ENCODE measurements at regions not wholly inside any gene's neighbourhood (a gene's known extent, or its start where the extent isn't known, plus 50 kb on each side); places are given as distances from the start of the nearest gene placed in this dataset.
"Not testable (repeated sequence)": the region's sequence is repeated elsewhere in the genome, so short reads cannot be mapped to it uniquely, and the experiment has no call there.

DNA sequence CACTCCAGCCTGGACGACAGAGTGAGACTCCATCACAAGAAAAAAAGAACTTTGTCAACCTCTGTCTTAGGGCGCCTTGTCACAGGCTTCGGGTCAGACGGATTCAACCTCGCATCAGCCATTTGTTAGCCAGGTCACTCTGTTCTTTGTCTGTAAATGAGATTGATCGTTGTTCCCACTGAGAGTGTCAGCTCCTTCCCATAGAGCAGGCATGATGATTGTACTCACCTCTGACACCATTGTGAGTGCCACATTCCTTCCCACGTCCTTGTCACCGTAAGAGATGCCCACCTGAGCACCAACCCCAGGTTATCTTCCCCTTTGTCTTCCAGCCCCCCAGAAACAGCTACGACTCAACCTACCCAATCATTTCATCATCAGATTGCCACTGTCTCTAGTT is 107.4 kb downstream of the NSUN5 start:
- H3K27ac ChIP-seq; H3K4me3 ChIP-seq; H3K36me3 ChIP-seq; H3K27me3 ChIP-seq (replicated peaks); H3K9me3 ChIP-seq (replicated peaks); DNase-seq (ENCODE audit: low read depth in 1 of 2, low spot score in 2 of 2); H3K4me1 ChIP-seq (replicated peaks): not testable (repeated sequence)

DNA sequence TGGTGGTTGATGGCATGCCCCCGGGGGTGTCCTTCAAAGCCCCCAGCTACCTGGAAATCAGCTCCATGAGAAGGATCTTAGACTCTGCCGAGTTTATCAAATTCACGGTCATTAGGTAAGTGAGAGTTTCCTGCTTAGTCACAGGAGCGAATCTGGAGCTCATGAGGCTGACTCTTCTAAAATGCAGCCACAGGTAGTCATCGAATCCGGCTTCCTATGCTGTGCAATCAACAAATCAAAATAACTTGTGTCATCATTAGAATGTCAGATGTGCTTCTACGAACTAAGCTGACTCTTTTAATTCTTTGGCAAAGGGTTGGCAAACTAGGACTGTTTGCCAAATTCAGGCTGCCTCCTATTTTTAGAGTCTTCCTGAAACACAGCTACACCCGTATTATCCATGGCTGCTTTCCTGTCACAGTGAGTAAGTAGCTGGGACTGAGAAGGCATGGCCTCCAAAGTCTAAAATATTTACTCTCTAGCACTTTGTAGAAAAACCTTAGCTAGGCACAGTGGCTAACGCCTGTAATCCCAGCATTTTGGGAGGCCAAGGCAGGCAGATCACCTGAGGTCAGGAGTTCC is 108.0 kb downstream of the NSUN5 start:
- H3K4me3 ChIP-seq; H3K36me3 ChIP-seq; H3K4me1 ChIP-seq (replicated peaks); DNase-seq (ENCODE audit: low read depth in 1 of 2, low spot score in 2 of 2); H3K27me3 ChIP-seq (replicated peaks); H3K9me3 ChIP-seq (replicated peaks); H3K27ac ChIP-seq: not testable (repeated sequence)

DNA sequence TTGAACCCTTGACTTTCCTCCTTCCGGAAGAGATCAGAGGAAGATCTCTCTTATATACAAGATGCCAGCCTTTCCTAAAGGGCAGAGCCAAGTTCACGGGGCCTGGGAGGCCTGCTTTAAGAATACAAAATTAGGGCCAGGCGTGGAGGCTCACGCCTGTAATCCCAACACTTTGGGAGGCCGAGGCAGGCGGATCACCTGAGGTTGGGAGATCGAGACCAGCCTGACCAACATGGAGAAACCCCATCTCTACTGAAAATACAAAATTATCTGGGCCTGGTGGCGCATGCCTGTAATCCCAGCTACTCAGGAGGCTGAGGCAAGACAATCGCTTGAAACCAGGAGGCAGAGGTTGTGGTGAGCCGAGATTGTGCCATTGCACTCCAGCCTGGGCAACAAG is 108.2 kb upstream of the SPDYE9 start:
- H3K4me3 ChIP-seq; H3K36me3 ChIP-seq; H3K4me1 ChIP-seq (replicated peaks); H3K27ac ChIP-seq; H3K9me3 ChIP-seq (replicated peaks); DNase-seq (ENCODE audit: low read depth in 1 of 2, low spot score in 2 of 2); H3K27me3 ChIP-seq (replicated peaks): not testable (repeated sequence)

DNA sequence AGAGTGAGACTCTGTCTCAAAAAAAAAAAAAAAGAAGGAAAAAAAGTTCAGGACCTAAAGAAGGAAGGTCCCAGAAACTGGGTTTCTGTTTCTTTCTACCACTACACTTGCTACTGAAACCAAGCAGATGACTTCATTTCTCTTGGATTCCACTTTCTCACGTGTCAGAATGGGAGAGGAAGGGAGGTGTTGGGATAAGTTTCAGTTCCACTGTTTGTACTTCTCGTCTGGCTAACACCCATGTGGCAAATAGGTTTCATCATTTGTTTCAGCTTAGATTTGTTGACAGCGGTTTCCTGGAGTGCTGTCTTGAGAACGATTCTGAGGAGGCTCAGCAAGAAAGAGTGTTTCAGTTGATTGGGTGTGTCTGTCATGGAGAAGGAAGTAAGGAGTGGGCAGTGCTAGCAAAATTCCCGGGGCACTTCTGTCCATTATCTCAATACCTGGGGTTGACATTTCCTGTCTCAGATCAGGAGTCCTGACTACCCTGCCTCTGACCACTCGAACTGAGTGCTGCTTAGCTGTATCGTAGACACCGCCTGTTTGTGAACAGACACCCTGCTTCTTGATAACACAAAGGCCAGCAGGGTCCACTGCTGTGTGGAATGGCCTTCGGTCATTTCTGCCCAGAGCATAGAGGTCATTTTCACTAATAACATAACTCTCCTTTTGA is 104.8 kb upstream of the SPDYE9 start:
- H3K36me3 ChIP-seq; H3K4me1 ChIP-seq (replicated peaks); H3K27ac ChIP-seq; H3K27me3 ChIP-seq (replicated peaks); H3K4me3 ChIP-seq; DNase-seq (ENCODE audit: low read depth in 1 of 2, low spot score in 2 of 2); H3K9me3 ChIP-seq (replicated peaks): not testable (repeated sequence)

DNA sequence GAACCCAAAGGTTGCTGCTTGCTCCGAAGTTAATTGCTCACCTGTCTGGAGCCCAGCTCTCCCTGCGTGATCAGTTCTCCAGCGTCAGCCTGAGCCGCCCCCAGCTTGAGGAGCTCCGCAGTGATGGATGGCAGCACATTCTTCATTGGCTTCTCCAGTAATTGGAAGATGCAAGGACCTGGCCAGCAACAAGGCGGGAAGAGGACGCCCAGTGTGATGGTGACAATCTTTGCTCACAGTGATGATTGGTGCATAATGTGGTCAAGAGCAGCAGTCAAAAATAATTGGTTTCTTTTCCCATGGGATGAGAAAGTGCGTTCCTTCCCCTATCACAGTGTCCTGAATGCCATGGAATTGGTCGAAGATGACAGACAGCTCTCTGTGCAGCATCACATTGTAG is 102.4 kb upstream of the SPDYE9 start:
- not testable (repeated sequence) for H3K9me3 ChIP-seq (replicated peaks); H3K4me3 ChIP-seq; H3K4me1 ChIP-seq (replicated peaks); DNase-seq (ENCODE audit: low read depth in 1 of 2, low spot score in 2 of 2); H3K36me3 ChIP-seq; H3K27ac ChIP-seq; H3K27me3 ChIP-seq (replicated peaks)

DNA sequence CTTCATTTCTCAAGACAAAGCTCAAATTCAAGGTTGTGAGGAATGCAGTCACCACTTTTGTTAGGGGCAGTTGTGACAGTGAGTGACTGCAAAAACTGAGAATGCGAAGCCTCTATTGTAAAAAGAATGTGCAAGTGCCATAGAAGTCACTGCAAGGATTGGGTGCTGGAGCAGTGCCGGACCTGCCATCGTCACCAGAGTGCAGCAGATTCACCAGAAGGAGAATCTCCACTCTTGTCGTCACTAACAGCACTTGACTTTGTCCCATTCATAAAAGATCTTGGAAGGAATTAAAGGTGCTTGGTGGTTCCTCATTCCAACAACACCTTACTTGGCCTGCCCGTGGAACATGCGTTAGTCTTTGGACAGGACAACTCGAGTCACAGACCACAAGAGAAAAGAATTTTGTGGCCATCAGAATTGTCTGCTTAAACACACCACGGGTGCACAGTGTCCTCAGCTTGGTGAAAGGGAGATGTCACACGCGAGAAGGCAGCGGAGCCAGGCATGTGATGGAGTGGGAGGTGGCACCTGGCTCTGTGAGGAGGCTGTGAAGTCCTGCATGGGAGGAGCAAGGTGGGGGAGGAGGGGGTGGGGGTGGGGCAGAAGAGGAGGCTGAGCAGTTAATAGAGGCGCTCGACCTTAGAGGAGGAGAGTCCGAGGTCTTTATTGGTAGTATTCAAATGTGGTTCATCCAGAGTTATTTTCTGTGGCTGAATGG is 100.9 kb upstream of the SPDYE9 start:
- H3K36me3 ChIP-seq; DNase-seq (ENCODE audit: low read depth in 1 of 2, low spot score in 2 of 2); H3K27ac ChIP-seq; H3K4me3 ChIP-seq; H3K4me1 ChIP-seq (replicated peaks); H3K9me3 ChIP-seq (replicated peaks); H3K27me3 ChIP-seq (replicated peaks): not testable (repeated sequence)

DNA sequence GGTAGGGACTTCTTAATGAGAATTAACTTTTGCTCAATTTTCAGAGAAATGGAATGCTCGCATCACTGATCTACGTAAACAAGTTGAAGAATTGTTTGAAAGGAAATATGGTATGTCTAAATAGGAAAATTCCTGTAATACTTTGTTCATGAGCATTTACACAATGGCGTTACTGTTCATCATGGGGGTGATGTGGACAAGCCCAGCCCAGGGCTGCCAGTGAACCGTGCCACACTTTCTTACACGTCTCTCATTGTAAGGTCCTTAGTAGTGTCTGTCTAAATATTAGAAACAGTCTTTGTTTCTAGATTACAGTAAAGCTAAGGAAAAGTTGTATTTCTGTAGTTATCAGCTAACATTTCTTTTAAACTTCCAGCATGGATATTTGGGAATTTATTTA is 91.0 kb upstream of the SPDYE9 start:
- not testable (repeated sequence) for H3K9me3 ChIP-seq (replicated peaks); H3K27me3 ChIP-seq (replicated peaks); H3K4me3 ChIP-seq; H3K4me1 ChIP-seq (replicated peaks); H3K36me3 ChIP-seq; DNase-seq (ENCODE audit: low read depth in 1 of 2, low spot score in 2 of 2); H3K27ac ChIP-seq

DNA sequence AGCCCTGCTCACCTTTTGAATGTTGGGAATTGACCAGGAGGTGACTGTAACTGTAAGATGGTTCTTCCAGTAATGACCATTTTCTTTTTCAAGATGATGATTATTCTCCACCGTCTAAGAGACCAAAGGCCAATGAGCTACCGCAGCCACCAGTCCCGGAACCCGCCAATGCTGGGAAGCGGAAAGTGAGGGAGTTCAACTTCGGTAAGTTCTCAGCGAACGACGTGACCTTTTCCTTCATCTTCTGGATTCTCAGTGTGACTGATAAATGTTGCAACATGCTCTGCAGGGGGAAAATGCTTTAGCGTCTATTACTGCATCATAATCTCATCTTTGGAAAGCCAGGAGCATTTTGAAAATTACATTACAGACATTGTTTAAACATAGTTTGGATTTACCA is 89.5 kb upstream of the SPDYE9 start:
- not testable (repeated sequence) for H3K27ac ChIP-seq; H3K27me3 ChIP-seq (replicated peaks); H3K4me1 ChIP-seq (replicated peaks); DNase-seq (ENCODE audit: low read depth in 1 of 2, low spot score in 2 of 2); H3K9me3 ChIP-seq (replicated peaks); H3K36me3 ChIP-seq; H3K4me3 ChIP-seq

DNA sequence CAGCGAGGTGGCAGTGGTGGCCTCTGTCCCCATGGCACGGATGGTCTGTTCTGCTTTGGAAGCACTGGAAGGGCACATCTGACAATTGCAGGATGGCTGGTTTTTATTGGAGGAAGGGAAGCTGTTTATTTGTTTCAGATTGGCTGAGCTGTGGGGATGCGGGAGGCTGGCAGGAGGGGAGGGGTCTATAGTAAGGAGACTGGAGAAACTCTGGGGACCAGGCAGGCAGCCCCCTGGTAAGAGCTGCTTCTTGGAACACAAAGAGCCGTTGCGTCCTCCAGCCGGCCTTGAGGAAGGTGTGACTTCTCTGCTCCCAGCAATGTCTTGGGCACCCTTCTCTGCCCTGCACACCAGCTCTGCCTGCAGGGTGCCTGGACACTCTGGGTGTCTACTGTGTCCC is 85.1 kb upstream of the SPDYE9 start:
- not testable (repeated sequence) for H3K36me3 ChIP-seq; H3K9me3 ChIP-seq (replicated peaks); H3K27me3 ChIP-seq (replicated peaks); H3K4me1 ChIP-seq (replicated peaks); DNase-seq (ENCODE audit: low read depth in 1 of 2, low spot score in 2 of 2); H3K27ac ChIP-seq; H3K4me3 ChIP-seq

DNA sequence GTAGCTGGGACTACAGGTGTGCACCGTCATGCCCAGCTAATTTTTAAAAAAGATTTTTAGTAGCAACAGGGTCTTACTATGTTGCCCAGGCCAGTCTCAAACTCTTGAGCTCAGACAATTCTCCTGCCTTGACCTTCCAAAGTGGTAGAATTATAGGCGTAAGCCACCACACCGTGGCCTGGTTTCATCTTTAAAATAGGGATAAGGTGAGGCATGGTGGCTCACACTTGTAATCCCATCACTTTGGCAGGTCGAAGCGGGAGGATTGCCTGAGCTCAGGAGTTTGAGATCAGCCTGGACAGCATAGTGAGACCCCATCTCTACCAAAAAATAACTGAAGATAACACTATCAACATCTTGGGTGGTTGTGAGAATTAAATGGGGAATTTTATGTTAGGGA is 84.6 kb upstream of the SPDYE9 start:
- not testable (repeated sequence) for H3K4me1 ChIP-seq (replicated peaks); H3K9me3 ChIP-seq (replicated peaks); H3K27me3 ChIP-seq (replicated peaks); H3K27ac ChIP-seq; H3K36me3 ChIP-seq; DNase-seq (ENCODE audit: low read depth in 1 of 2, low spot score in 2 of 2); H3K4me3 ChIP-seq

DNA sequence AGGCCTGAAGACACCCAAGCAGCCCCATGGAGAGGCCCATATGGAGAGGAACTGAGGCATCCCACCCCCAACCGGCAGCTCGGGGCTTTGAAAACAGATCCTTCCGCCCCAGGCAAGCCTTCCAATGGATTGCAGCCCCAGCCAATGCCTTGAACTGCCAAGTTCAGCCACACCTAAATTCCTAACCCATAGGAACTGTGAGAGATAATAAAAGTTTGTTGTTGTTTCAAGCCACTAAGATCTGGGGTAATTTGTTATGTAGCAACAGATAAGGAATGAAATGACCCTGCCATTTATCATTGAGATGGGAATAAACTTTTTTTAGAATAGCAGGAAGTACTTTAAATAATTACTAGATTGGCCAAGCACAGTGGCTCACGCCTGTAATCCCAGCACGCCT is 80.3 kb upstream of the SPDYE9 start:
- H3K4me1 ChIP-seq (replicated peaks); H3K27ac ChIP-seq; H3K9me3 ChIP-seq (replicated peaks); H3K27me3 ChIP-seq (replicated peaks); H3K36me3 ChIP-seq; H3K4me3 ChIP-seq; DNase-seq (ENCODE audit: low read depth in 1 of 2, low spot score in 2 of 2): not testable (repeated sequence)

DNA sequence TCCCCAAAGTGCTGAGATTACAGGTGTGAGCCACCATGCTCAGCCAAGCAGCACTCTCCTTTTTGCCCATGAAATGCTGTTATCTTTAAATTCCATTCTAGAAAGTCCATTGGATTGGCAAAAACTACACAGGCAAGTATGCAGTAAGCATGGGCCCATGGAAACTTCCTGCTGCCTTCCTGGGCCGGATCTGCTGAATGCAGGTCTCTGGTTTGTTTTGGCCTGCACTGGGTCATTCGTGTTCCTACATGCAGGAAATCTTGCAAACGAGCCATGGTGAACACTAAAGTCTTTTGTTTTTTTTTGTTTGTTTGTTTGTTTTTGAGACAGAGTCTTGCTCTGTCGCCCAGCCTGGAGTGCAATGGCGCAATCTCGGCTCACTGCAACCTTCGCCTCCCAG is 76.8 kb upstream of the SPDYE9 start:
- H3K36me3 ChIP-seq; H3K4me3 ChIP-seq; H3K27ac ChIP-seq; H3K9me3 ChIP-seq (replicated peaks); H3K4me1 ChIP-seq (replicated peaks); DNase-seq (ENCODE audit: low read depth in 1 of 2, low spot score in 2 of 2); H3K27me3 ChIP-seq (replicated peaks): not testable (repeated sequence)

DNA sequence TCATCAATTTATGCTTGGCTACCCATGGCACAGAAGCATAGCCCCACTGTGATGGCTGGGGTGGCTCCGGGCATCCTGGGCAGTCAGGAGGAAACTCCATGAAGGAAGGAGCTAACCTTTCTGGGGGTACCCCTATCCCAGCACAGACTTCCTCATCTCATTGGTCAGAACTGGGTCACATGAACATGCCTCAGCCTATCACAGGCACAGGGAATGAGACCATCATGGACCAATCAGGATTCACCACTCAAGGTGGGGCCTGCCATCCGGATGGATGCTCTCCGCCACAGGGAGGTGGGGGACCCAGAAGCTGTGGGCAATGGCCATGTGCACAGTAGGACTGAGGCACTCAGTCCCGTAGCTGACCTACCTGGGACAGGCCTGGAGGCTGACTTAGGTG is 75.9 kb upstream of the SPDYE9 start:
- H3K36me3 ChIP-seq; H3K4me1 ChIP-seq (replicated peaks); DNase-seq (ENCODE audit: low read depth in 1 of 2, low spot score in 2 of 2); H3K27me3 ChIP-seq (replicated peaks); H3K27ac ChIP-seq; H3K4me3 ChIP-seq; H3K9me3 ChIP-seq (replicated peaks): not testable (repeated sequence)

DNA sequence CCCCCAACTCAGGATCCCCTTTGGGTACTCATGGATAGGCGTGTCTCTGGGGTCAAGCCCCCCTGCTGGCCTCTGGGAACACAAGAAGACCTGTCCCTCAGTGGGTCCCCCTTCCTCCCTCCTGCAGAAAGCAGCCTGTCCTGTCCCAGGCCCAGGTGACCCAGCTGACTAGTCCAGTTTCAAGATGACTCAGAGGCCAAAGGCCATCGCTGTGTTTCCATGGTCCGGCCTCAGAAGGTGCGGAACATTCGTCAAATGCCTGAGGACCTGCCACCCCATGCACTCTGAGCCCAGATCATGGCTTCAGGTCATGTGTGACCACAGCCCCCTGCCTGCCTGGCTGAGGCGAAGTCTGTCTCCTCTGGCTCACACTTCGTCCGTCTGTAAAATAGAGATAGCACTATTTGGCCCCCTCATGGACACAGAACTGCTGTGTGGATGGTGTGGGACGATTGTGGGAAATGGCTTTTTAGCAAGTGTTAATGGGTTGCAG is 71.4 kb upstream of the SPDYE9 start:
- H3K27ac ChIP-seq; DNase-seq (ENCODE audit: low read depth in 1 of 2, low spot score in 2 of 2); H3K4me1 ChIP-seq (replicated peaks); H3K9me3 ChIP-seq (replicated peaks); H3K36me3 ChIP-seq; H3K27me3 ChIP-seq (replicated peaks); H3K4me3 ChIP-seq: not testable (repeated sequence)

Measured in SJSA1 (cell line).